ENCODE measurements at regions not wholly inside any gene's neighbourhood (a gene's known extent, or its start where the extent isn't known, plus 50 kb on each side); places are given as distances from the start of the nearest gene placed in this dataset.
"Not testable (repeated sequence)": the region's sequence is repeated elsewhere in the genome, so short reads cannot be mapped to it uniquely, and the experiment has no call there.

DNA sequence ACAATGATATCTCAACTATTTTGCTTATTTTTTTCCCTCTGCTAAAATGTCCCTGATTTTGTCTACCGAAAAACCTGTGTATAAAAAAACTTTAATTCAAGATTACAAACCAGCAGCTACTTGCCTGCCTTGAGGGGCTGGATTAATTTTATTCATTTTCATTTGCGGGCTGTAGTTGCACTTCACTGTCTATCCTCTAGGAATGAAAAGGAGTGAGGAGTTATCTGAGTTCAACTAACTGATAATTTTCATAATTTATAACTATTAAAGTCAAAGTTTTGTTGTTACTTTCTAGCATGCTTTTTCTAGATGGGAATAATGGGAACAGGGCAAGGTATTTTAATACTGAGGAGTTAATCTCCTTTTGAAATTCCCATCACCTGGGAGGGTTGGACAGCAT lies 50.3 kb upstream of the AGTPBP1 start:
- intact Hi-C loops (cut with DNase I); DNase-seq; H3K4me1 ChIP-seq (ENCODE audit: control insufficient read depth in 2 of 3, insufficient read depth in 2 of 3, low read depth in 1 of 3, low read length in 3 of 3); H3K4me3 ChIP-seq (ENCODE audit: low read length in 3 of 3); H3K27ac ChIP-seq (ENCODE audit: low read depth in 2 of 2, low read length in 2 of 2); H3K9me3 ChIP-seq (ENCODE audit: control insufficient read depth in 2 of 3, insufficient read depth in 1 of 3, low read length in 3 of 3); H3K9ac ChIP-seq (ENCODE audit: low read length in 3 of 3); H3K36me3 ChIP-seq (ENCODE audit: control insufficient read depth in 2 of 3, insufficient read depth in 3 of 3, low read length in 3 of 3); FAIRE-seq; H3K27me3 ChIP-seq (ENCODE audit: control insufficient read depth, insufficient read depth, low read length): not testable (repeated sequence)

DNA sequence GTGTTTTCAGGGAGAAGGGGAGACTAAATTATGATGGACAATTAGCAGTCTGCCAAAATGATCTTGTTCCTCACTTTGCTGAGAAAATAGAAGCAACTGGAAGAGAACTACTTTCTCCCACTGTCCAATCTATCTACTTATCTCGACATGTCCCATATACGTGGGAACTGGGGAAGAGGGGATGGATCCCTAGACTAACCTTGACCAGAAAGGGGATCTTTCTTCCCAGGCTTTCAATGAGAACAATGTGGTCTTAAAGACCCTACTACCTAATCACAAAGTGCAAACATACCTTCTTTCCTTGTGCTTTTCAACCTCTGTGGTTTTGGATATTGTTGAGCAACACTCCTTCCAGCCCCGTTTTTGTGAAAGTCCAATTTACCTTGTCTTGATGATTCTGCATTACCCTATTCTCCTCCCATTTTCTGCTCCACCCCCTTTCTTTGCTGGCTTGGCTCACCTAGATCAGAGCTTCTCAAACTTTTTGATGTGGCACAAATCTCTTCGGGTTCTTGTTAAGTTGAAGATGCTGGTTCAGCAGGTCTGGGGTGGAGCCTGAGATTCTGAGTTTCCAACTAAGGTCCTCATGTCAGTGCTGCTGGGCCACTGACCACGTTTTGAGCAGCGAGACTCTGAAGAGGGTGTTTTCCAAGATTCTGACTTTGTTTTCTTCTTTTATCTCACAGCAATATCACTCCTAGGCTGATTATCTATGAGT lies 61.4 kb upstream of the AGTPBP1 start:
- H3K27ac ChIP-seq (ENCODE audit: low read depth in 2 of 2, low read length in 2 of 2); intact Hi-C loops (cut with DNase I); H3K9me3 ChIP-seq (ENCODE audit: control insufficient read depth in 2 of 3, insufficient read depth in 1 of 3, low read length in 3 of 3); H3K4me1 ChIP-seq (ENCODE audit: control insufficient read depth in 2 of 3, insufficient read depth in 2 of 3, low read depth in 1 of 3, low read length in 3 of 3); H3K4me3 ChIP-seq (ENCODE audit: low read length in 3 of 3); H3K36me3 ChIP-seq (ENCODE audit: control insufficient read depth in 2 of 3, insufficient read depth in 3 of 3, low read length in 3 of 3); DNase-seq; H3K27me3 ChIP-seq (ENCODE audit: control insufficient read depth, insufficient read depth, low read length); FAIRE-seq; H3K9ac ChIP-seq (ENCODE audit: low read length in 3 of 3): not testable (repeated sequence)

GRCh38 chr9:85804847-85805133 lies 63.0 kb upstream of the AGTPBP1 start:
- H3K36me3 ChIP-seq (ENCODE audit: control insufficient read depth in 2 of 3, insufficient read depth in 3 of 3, low read length in 3 of 3); H3K27me3 ChIP-seq (ENCODE audit: control insufficient read depth, insufficient read depth, low read length); H3K4me1 ChIP-seq (ENCODE audit: control insufficient read depth in 2 of 3, insufficient read depth in 2 of 3, low read depth in 1 of 3, low read length in 3 of 3); H3K9me3 ChIP-seq (ENCODE audit: control insufficient read depth in 2 of 3, insufficient read depth in 1 of 3, low read length in 3 of 3); FAIRE-seq; DNase-seq; intact Hi-C loops (cut with DNase I); H3K9ac ChIP-seq (ENCODE audit: low read length in 3 of 3): not testable (repeated sequence)
- Histone ChIP-seq H3K4me3 (ENCODE audit: low read length in 3 of 3) (peak overlapping the region; percentile 6 to 55 (median 52)), H3K27ac (ENCODE audit: low read depth in 2 of 2, low read length in 2 of 2) (peak overlapping the region in 1 of 2 donors; percentile 67)

DNA sequence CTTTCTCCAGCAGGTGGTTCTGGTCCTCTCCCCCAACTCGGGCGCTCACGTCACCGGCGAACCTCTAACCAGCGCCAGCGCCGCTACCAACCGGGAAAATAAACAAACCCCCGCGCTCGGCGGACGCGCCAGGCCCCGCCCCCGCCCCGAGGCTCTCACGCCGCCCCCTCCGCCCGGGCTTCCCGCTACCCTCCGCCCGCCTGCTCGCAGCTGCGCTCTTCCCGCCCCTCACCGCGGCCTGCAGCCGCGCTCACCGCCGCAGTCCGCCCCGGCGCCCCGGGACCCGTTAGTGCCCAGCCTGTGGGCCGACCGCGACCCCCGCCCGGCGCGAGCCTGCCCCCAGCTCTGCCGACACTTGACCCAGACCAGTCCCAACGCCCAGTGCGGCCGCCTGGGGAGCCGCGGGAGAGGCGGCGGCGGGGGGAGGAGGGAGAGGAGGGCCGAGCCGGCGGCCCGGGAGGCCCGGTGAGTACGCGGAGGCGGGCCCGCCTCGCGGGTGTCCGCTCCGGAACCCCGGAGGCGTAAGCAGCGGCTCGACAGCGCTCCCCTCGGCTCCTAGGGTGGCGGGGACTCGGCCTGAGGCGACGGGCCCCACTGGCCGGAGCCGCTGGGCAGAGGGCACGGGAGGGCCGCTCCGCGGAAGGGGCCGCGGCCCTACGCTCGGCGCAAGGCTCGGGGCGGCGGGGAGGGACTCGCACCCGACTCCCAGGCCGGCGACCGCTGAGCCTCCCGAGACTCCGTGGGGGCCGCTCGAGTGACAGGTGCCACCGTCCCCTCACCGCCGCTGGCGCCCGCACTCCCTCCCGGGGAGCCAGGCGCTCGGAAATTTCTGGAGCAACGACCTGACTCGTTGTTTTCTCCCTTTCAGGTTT lies 63.6 kb upstream of the AGTPBP1 start:
- H3K4me1 ChIP-seq (ENCODE audit: control insufficient read depth in 2 of 3, insufficient read depth in 2 of 3, low read depth in 1 of 3, low read length in 3 of 3); H3K36me3 ChIP-seq (ENCODE audit: control insufficient read depth in 2 of 3, insufficient read depth in 3 of 3, low read length in 3 of 3); intact Hi-C loops (cut with DNase I); FAIRE-seq; H3K9me3 ChIP-seq (ENCODE audit: control insufficient read depth in 2 of 3, insufficient read depth in 1 of 3, low read length in 3 of 3); H3K27me3 ChIP-seq (ENCODE audit: control insufficient read depth, insufficient read depth, low read length): not testable (repeated sequence)
- peak overlapping the region; percentile 76 to 87 for H3K27ac ChIP-seq (ENCODE audit: low read depth in 2 of 2, low read length in 2 of 2)
- H3K9ac ChIP-seq (ENCODE audit: low read length in 3 of 3): peak overlapping the region; percentile 18 to 61 (median 60)
- DNase-seq: peak; percentile 87 to 94 (median 89)
- peak overlapping the region; percentile 56 to 73 (median 67) for H3K4me3 ChIP-seq (ENCODE audit: low read length in 3 of 3)

DNA sequence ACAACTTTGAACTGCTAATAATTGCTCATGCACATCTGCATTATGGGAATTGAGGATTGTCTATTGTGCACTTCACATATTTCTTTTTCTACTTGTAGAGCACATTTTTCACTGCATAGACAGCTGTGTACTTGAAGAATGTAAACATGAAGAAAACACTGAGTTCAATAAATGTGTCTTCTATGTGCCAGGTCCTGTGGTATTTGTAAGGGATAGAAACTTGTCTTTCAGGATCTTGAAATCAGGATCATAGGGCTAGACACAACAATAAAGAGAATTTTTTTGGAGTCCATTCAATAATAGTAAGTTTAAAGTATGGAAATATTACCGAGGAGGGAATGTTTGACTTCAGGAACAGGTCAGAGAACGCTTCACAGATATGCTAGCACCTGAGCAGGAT lies 66.6 kb upstream of the AGTPBP1 start:
- H3K27me3 ChIP-seq (ENCODE audit: control insufficient read depth, insufficient read depth, low read length); DNase-seq; H3K4me1 ChIP-seq (ENCODE audit: control insufficient read depth in 2 of 3, insufficient read depth in 2 of 3, low read depth in 1 of 3, low read length in 3 of 3); H3K27ac ChIP-seq (ENCODE audit: low read depth in 2 of 2, low read length in 2 of 2); FAIRE-seq; intact Hi-C loops (cut with DNase I); H3K9ac ChIP-seq (ENCODE audit: low read length in 3 of 3); H3K9me3 ChIP-seq (ENCODE audit: control insufficient read depth in 2 of 3, insufficient read depth in 1 of 3, low read length in 3 of 3); H3K4me3 ChIP-seq (ENCODE audit: low read length in 3 of 3); H3K36me3 ChIP-seq (ENCODE audit: control insufficient read depth in 2 of 3, insufficient read depth in 3 of 3, low read length in 3 of 3): not testable (repeated sequence)

DNA sequence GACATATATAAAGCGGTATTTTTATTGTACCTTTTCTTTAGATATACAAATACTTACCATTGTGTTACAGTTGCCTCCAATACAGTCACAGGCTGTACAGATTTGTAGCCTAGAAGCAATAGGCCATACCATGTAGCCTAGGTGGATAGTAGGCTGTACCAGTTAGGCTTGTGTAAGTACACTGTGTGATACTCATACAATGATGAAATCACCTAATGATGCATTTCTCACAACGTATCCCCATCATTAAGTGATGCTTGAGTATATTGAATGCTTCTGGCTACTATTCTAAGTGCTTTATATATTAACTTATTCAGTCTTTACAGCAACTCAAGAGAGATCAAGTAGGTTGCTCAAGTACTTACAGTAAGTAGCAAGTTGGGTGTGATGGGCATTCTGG lies 71.6 kb upstream of the AGTPBP1 start:
- H3K36me3 ChIP-seq (ENCODE audit: control insufficient read depth in 2 of 3, insufficient read depth in 3 of 3, low read length in 3 of 3); intact Hi-C loops (cut with DNase I); H3K9me3 ChIP-seq (ENCODE audit: control insufficient read depth in 2 of 3, insufficient read depth in 1 of 3, low read length in 3 of 3); H3K4me3 ChIP-seq (ENCODE audit: low read length in 3 of 3); H3K9ac ChIP-seq (ENCODE audit: low read length in 3 of 3); FAIRE-seq; H3K27ac ChIP-seq (ENCODE audit: low read depth in 2 of 2, low read length in 2 of 2); H3K27me3 ChIP-seq (ENCODE audit: control insufficient read depth, insufficient read depth, low read length); DNase-seq; H3K4me1 ChIP-seq (ENCODE audit: control insufficient read depth in 2 of 3, insufficient read depth in 2 of 3, low read depth in 1 of 3, low read length in 3 of 3): not testable (repeated sequence)

- H3K4me3 ChIP-seq (ENCODE audit: low read length in 3 of 3); H3K36me3 ChIP-seq (ENCODE audit: control insufficient read depth in 2 of 3, insufficient read depth in 3 of 3, low read length in 3 of 3); H3K27me3 ChIP-seq (ENCODE audit: control insufficient read depth, insufficient read depth, low read length); intact Hi-C loops (cut with DNase I); H3K9ac ChIP-seq (ENCODE audit: low read length in 3 of 3); H3K4me1 ChIP-seq (ENCODE audit: control insufficient read depth in 2 of 3, insufficient read depth in 2 of 3, low read depth in 1 of 3, low read length in 3 of 3); H3K9me3 ChIP-seq (ENCODE audit: control insufficient read depth in 2 of 3, insufficient read depth in 1 of 3, low read length in 3 of 3); DNase-seq; H3K27ac ChIP-seq (ENCODE audit: low read depth in 2 of 2, low read length in 2 of 2); FAIRE-seq: not testable (repeated sequence)
These were observed 73.0 kb upstream of the AGTPBP1 start for GRCh38 chr9:85814800-85815199.

GRCh38 chr9:85818971-85819370 lies 77.2 kb upstream of the AGTPBP1 start:
- DNase-seq: peak in 1 of 5 donors; percentile 38
- intact Hi-C loops (cut with DNase I): not testable (repeated sequence)

More at GRCh38 chr9:85818971-85819370, 77.2 kb upstream of the AGTPBP1 start:
- H3K4me3 ChIP-seq (ENCODE audit: low read length in 3 of 3); H3K36me3 ChIP-seq (ENCODE audit: control insufficient read depth in 2 of 3, insufficient read depth in 3 of 3, low read length in 3 of 3); H3K4me1 ChIP-seq (ENCODE audit: control insufficient read depth in 2 of 3, insufficient read depth in 2 of 3, low read depth in 1 of 3, low read length in 3 of 3); H3K27ac ChIP-seq (ENCODE audit: low read depth in 2 of 2, low read length in 2 of 2); H3K9ac ChIP-seq (ENCODE audit: low read length in 3 of 3); H3K27me3 ChIP-seq (ENCODE audit: control insufficient read depth, insufficient read depth, low read length); H3K9me3 ChIP-seq (ENCODE audit: control insufficient read depth in 2 of 3, insufficient read depth in 1 of 3, low read length in 3 of 3): not testable (repeated sequence)
- peak; percentile 99 for FAIRE-seq

Measured in kidney (tissue), 10 donors.